Panc1 (cell line): ENCODE measurements at regions not wholly inside any gene's neighbourhood (a gene's known extent, or its start where the extent isn't known, plus 50 kb on each side); places are given as distances from the start of the nearest gene placed in this dataset.

Experiments used
- ATAC-seq: fragments of 200-7000 bp; cut with Tn5 transposase; 2 replicates; pipeline ENCODE4 v1.9.1; 2020; ENCODE audit warnings: mild to moderate bottlenecking, moderate library complexity
- BruUV-seq: library from RNA; stranded (reverse); fragments of 400-500 nt; replicated peaks from 2 replicates; lab custom pipeline; 2021; lab: Mats Ljungman, UMichigan
- CTCF ChIA-PET: fragments of 300-600 bp; sonication (Branson Sonifier 250); formaldehyde crosslinking; loops from one replicate; lab custom pipeline; 2022; ENCODE audit warnings: antibody characterized with exemption; lab: Charles Lee
- POLR2A ChIA-PET: fragments of 300-600 bp; sonication (Branson Sonifier 250); formaldehyde crosslinking; loops from one replicate; lab custom pipeline; 2022; ENCODE audit warnings: antibody characterized with exemption; lab: Charles Lee
- DNase-seq: peaks from one replicate; pipeline ENCODE4 v3.0.0-alpha.2; 2010; ENCODE audit warnings: low read depth, low spot score
- H3K27ac ChIP-seq: 2 replicates; pipeline ENCODE4 v1.5.1; 2011; ENCODE audit warnings: mild to moderate bottlenecking, low read length, inconsistent platforms
- H3K27me3 ChIP-seq: fragments of 200-500 bp; sonication (Bioruptor generic); 2 replicates; pipeline ENCODE4 v1.6.0; 2014; ENCODE audit warnings: low read length, inconsistent platforms; ENCODE audit not compliant: control insufficient read depth, insufficient read depth
- H3K36me3 ChIP-seq: fragments of 200-500 bp; sonication (Bioruptor generic); 2 replicates; pipeline ENCODE4 v1.5.1; 2014; ENCODE audit warnings: inconsistent platforms, mild to moderate bottlenecking, low read length, moderate library complexity; ENCODE audit not compliant: control insufficient read depth, insufficient read depth
- H3K4me1 ChIP-seq: 2 replicates; pipeline ENCODE4 v1.5.1; 2011; ENCODE audit warnings: inconsistent platforms, mild to moderate bottlenecking, low read length, moderate library complexity; ENCODE audit not compliant: control insufficient read depth, insufficient read depth
- H3K4me3 ChIP-seq, 2 experiments: 2 replicates each; pipeline ENCODE4 v1.5.1; 2011 to 2012; ENCODE audit warnings: low read depth in 2 of 2, low read length in 2 of 2, mild to moderate bottlenecking in 2 of 2, inconsistent platforms in 1 of 2, moderate library complexity in 1 of 2
- H3K9me3 ChIP-seq: fragments of 200-500 bp; sonication (Bioruptor generic); 2 replicates; pipeline ENCODE4 v1.5.1; 2014; ENCODE audit warnings: low read depth, mild to moderate bottlenecking, inconsistent platforms, low read length, moderate library complexity; ENCODE audit not compliant: control insufficient read depth, insufficient read depth
- CTCF ChIP-seq: fragments of 450-650 bp; IDR thresholded peaks from 2 replicates; pipeline ENCODE4 v1.5.1; 2017; ENCODE audit warnings: mild to moderate bottlenecking
- POLR2AphosphoS5 ChIP-seq: IDR thresholded peaks from 2 replicates; pipeline ENCODE4 v1.6.1; 2012; ENCODE audit warnings: mild to moderate bottlenecking, low read depth, low read length, moderate library complexity
- SIN3A ChIP-seq: IDR thresholded peaks from 2 replicates; pipeline ENCODE4 v1.6.1; 2012; ENCODE audit warnings: low read depth, mild to moderate bottlenecking, low read length, moderate library complexity, borderline replicate concordance; ENCODE audit not compliant: insufficient read depth
- TCF7L2 ChIP-seq: IDR thresholded peaks from 2 replicates; pipeline ENCODE4 v1.6.1; 2011; ENCODE audit warnings: mild to moderate bottlenecking, low read depth, low read length, inconsistent platforms
- in situ Hi-C: cut with HindIII; loops from 2 replicates; pipeline ENCODE4 v1.10.0; 2016; ENCODE audit warnings: low sequenced_read_pairs, low pct_unique_long_range_greater_than_20kb
- intact Hi-C: fragments of 100-400 bp; cut with micrococcal nuclease; formaldehyde crosslinking; loops from one replicate; pipeline ENCODE4 v1.10.0; 2022; ENCODE audit not compliant: unreplicated experiment
- TF ChIP-seq, protein P1 (sequence below), 2 experiments: IDR thresholded peaks; 2 replicates each; pipeline ENCODE4 v1.6.1; 2011 to 2012; ENCODE audit warnings: low read depth in 2 of 2, control low read depth in 1 of 2, low read length in 1 of 2, mild to moderate bottlenecking in 1 of 2, moderate library complexity in 1 of 2; ENCODE audit not compliant: insufficient read depth in 1 of 2

DNA sequence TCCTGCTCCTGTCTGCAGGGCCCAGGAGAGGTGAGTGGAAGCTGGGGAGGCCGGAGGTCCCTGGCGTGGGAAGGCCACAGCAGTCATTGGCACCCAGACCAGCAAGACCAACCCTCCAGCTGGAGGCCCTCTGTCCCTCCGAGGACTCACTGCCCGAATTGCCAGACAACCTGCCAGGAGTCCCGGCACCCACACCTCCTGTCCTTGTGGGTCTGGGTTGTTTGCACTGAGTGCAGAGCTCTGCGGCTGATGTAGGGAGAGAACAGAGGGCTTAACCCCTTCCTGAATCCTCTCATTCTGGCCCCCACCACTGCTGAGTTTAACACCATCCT, 204.9 kb downstream of the KIF26A start:
- POLR2A ChIA-PET, result no interaction called here
- no peak for TF ChIP-seq SIN3A
- TF ChIP-seq CTCF, result no peak
- TF ChIP-seq TCF7L2, result no peak
- TF ChIP-seq, protein P1, sequence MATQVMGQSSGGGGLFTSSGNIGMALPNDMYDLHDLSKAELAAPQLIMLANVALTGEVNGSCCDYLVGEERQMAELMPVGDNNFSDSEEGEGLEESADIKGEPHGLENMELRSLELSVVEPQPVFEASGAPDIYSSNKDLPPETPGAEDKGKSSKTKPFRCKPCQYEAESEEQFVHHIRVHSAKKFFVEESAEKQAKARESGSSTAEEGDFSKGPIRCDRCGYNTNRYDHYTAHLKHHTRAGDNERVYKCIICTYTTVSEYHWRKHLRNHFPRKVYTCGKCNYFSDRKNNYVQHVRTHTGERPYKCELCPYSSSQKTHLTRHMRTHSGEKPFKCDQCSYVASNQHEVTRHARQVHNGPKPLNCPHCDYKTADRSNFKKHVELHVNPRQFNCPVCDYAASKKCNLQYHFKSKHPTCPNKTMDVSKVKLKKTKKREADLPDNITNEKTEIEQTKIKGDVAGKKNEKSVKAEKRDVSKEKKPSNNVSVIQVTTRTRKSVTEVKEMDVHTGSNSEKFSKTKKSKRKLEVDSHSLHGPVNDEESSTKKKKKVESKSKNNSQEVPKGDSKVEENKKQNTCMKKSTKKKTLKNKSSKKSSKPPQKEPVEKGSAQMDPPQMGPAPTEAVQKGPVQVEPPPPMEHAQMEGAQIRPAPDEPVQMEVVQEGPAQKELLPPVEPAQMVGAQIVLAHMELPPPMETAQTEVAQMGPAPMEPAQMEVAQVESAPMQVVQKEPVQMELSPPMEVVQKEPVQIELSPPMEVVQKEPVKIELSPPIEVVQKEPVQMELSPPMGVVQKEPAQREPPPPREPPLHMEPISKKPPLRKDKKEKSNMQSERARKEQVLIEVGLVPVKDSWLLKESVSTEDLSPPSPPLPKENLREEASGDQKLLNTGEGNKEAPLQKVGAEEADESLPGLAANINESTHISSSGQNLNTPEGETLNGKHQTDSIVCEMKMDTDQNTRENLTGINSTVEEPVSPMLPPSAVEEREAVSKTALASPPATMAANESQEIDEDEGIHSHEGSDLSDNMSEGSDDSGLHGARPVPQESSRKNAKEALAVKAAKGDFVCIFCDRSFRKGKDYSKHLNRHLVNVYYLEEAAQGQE (IDR thresholded peaks at IDR 0.05; ENCODE audit: insufficient read depth in 1 of 2, low read depth in 2 of 2, low read length in 1 of 2), result no peak
- TF ChIP-seq POLR2AphosphoS5, result no peak
- ATAC-seq (no peak), DNase-seq (no peak)
- BruUV-seq, result no TSS peak
- H3K27ac ChIP-seq, result no peak overlapping the region
- in situ Hi-C loops (no loop called here), intact Hi-C loops (no loop called here)
- CTCF ChIA-PET, result no interaction called here
- no peaks in the 10 kb centered on the region; the same call in 1 of the 2 replicates for H3K27me3 ChIP-seq
- no peaks in the 10 kb centered on the region for H3K9me3 ChIP-seq
- no peaks in the 10 kb centered on the region for H3K4me1 ChIP-seq
- no peak overlapping the region for H3K4me3 ChIP-seq
- H3K36me3 ChIP-seq, result no peaks in the 10 kb centered on the region

DNA sequence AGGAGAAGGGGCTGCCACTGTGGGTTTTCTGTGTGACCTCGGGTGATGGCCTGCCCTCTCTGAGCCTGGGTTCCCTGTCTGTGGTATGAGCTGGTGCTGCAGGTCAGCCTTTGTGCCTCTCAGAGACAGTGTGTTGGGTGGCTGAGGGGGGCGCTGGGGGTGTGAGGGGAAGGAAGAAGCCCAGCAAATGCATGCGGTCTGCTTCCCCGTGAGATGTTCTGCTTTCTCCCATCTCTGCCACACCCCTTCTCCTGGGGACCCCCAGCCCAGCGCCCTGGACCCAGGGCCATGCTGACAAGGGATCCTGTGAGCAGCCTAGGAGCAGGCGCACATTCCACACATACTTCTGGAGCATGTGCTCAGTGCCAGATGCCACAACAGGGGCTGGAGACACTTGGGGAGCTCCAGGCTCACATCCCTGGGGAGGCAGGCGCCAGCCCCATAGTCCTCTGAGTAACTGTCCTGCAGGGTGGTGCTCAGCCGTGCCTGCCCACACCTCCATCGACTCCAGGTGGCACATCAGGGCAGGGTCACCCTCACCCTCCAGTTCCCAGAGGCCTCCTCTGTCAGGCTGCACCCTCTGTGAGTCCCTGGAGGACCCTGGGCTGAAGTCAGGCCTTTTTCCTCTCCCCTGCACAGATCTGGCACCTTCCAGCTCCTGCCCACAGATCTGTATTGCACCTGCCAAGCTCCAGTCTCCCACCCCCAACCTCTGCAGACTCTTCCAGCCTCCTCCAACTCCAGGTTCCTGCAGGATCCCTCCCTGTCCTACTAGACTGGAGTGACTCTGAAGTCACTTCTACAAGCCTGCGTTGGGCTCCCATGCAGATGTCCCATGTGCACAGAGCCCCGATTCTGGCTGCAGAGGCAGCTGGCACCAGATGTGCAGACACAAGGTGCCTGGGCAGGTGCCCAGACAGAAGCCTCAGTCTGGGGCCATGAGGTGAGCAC, 205.6 kb downstream of the KIF26A start:
- Histone ChIP-seq H3K27me3 (no peaks in the 10 kb centered on the region; the same call in 1 of the 2 replicates), H3K4me3 (no peak overlapping the region), H3K27ac (no peak overlapping the region), H3K9me3 (no peaks in the 10 kb centered on the region), H3K36me3 (no peaks in the 10 kb centered on the region), H3K4me1 (no peaks in the 10 kb centered on the region)
- ChIA-PET CTCF (no interaction called here), POLR2A (no interaction called here)
- BruUV-seq, result no TSS peak
- TF ChIP-seq TCF7L2 (no peak), CTCF (no peak), SIN3A (no peak), POLR2AphosphoS5 (no peak)
- TF ChIP-seq, protein P1 (IDR thresholded peaks at IDR 0.05; ENCODE audit: insufficient read depth in 1 of 2, low read depth in 2 of 2, low read length in 1 of 2), result no peak
- intact Hi-C loops, result no loop called here
- ATAC-seq (no peak), DNase-seq (no peak)
- in situ Hi-C loops, result no loop called here
